Activated gamma-delta T cell (primary cell): ENCODE measurements at regions not wholly inside any gene's neighbourhood (a gene's known extent, or its start where the extent isn't known, plus 50 kb on each side); places are given as distances from the start of the nearest gene placed in this dataset.

Experiments used
- DNase-seq: peaks from one replicate; lab custom pipeline; 2025; lab: John Stamatoyannopoulos, UW

GRCh38 chr15:38886315-38887163 lies 321.9 kb upstream of the RASGRP1 start:
- no peak for DNase-seq

GRCh38 chr15:38888701-38889221 lies 324.1 kb upstream of the RASGRP1 start:
- DNase-seq = no peak

- DNase-seq = no peak
Observed at GRCh38 chr15:38890194-38890593, 325.6 kb upstream of the RASGRP1 start.

GRCh38 chr15:38893925-38894242 lies 329.3 kb upstream of the RASGRP1 start:
- DNase-seq = no peak

GRCh38 chr15:38894243-38894948 lies 329.8 kb upstream of the RASGRP1 start:
- no peak for DNase-seq

- DNase-seq = no peak
Observed at GRCh38 chr15:38895326-38896255, 331.0 kb upstream of the RASGRP1 start.

- no peak for DNase-seq
Observed at GRCh38 chr15:38896647-38897046, 332.0 kb upstream of the RASGRP1 start.

GRCh38 chr15:38897551-38897950 lies 332.9 kb upstream of the RASGRP1 start:
- no peak for DNase-seq

GRCh38 chr15:38898236-38898635 lies 333.6 kb upstream of the RASGRP1 start:
- no peak for DNase-seq

GRCh38 chr15:38899300-38899699 lies 334.7 kb upstream of the RASGRP1 start:
- no peak for DNase-seq

- DNase-seq = no peak
Observed at GRCh38 chr15:38904298-38904697, 339.7 kb upstream of the RASGRP1 start.

GRCh38 chr15:38905632-38906031 lies 341.0 kb upstream of the RASGRP1 start:
- no peak for DNase-seq

GRCh38 chr15:38920966-38921365 lies 356.4 kb upstream of the RASGRP1 start:
- no peak for DNase-seq

- DNase-seq = no peak
Observed at GRCh38 chr15:38921471-38921870, 356.9 kb upstream of the RASGRP1 start.

- no peak for DNase-seq
Observed at GRCh38 chr15:38928431-38928830, 363.8 kb upstream of the RASGRP1 start.

GRCh38 chr15:38930851-38931572 lies 366.4 kb upstream of the RASGRP1 start:
- no peak for DNase-seq

- no peak for DNase-seq
Observed at GRCh38 chr15:38941399-38941953, 376.9 kb upstream of the RASGRP1 start.

- no peak for DNase-seq
Observed at GRCh38 chr15:38944536-38944935, 379.9 kb upstream of the RASGRP1 start.

GRCh38 chr15:38945551-38946298 lies 381.1 kb upstream of the RASGRP1 start:
- no peak for DNase-seq

GRCh38 chr15:38954090-38954489 lies 389.5 kb upstream of the RASGRP1 start:
- no peak for DNase-seq
